Activated CD8-positive, alpha-beta T cell treated with anti-CD3 and anti-CD28 coated beads, Interleukin-2, amount 10 ng/mL, durations not matched to agents 7 days and 5 days (primary cell): ENCODE measurements at regions not wholly inside any gene's neighbourhood (a gene's known extent, or its start where the extent isn't known, plus 50 kb on each side); places are given as distances from the start of the nearest gene placed in this dataset.

ENCODE experiments used
- ATAC-seq: fragments of 150-1000 bp; cut with Tn5 transposase; one replicate; pipeline ENCODE4 v1.10.0; 2021; ENCODE audit warnings: moderate library complexity
- CTCF ChIA-PET: fragments of 350-600 bp; sonication (Branson Sonifier 250); formaldehyde crosslinking; loops from one replicate; lab custom pipeline; 2021; ENCODE audit warnings: antibody characterized with exemption; lab: Charles Lee
- POLR2A ChIA-PET: fragments of 350-600 bp; sonication (Branson Sonifier 250); formaldehyde crosslinking; loops from one replicate; lab custom pipeline; 2021; ENCODE audit warnings: antibody characterized with exemption; lab: Charles Lee
- DNase-seq: peaks from one replicate; pipeline ENCODE4 v3.0.0-alpha.2; 2020
- H3K27ac Mint-ChIP-seq: one replicate; pipeline ENCODE4 v1.8.0; 2021; ENCODE audit warnings: mild to moderate bottlenecking, mixed read lengths
- H3K27me3 Mint-ChIP-seq: one replicate; pipeline ENCODE4 v1.8.0; 2021; ENCODE audit warnings: low read depth, mixed read lengths
- H3K36me3 Mint-ChIP-seq: one replicate; pipeline ENCODE4 v1.8.0; 2021; ENCODE audit warnings: low read depth, mixed read lengths
- H3K4me1 Mint-ChIP-seq: one replicate; pipeline ENCODE4 v1.8.0; 2021; ENCODE audit warnings: low read depth, mixed read lengths
- H3K4me3 Mint-ChIP-seq: one replicate; pipeline ENCODE4 v1.8.0; 2021; ENCODE audit warnings: mild to moderate bottlenecking, mixed read lengths
- H3K9me3 Mint-ChIP-seq: one replicate; pipeline ENCODE4 v1.8.0; 2022; ENCODE audit warnings: mixed read lengths; ENCODE audit not compliant: insufficient read depth

GRCh38 chr1:162956922-162957321 is 95.9 kb upstream of the CCDC190 start:
- no peak overlapping the region for H3K4me3 Mint-ChIP-seq
- ChIA-PET CTCF (no interaction called here), POLR2A (interaction anchor here (0.6 kb wide), 1 partner anchor 890 kb away, joined by 3 read pairs; no protein-coding TSS in a partner anchor)
- no peak overlapping the region for H3K27ac Mint-ChIP-seq
- DNase-seq (no peak), ATAC-seq (no peak)
- peaks cover 9% of the 10 kb centered on the region for H3K27me3 Mint-ChIP-seq
- H3K4me1 Mint-ChIP-seq: no peaks in the 10 kb centered on the region
- H3K36me3 Mint-ChIP-seq: no peaks in the 10 kb centered on the region
- no peaks in the 10 kb centered on the region for H3K9me3 Mint-ChIP-seq

DNA sequence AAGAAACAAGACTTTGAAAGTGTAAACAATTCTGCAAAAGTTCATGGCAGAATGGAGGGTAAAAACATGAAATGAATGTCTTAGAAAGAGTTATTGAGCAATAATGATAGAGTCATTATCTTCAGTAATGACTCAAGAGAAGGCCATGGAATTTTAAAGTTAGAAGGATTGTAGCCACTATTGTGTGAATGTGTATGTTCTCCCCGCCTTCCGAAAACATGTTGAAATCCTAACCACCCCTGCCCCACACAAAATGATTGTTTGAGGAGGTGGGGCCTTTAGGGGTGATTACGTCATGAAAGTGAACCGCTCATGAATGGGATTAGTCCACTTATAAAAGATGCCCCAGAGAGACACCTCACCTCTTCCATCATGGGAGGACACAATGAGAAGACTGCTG is 93.8 kb upstream of the CCDC190 start:
- ChIA-PET CTCF (no interaction called here), POLR2A (no interaction called here)
- H3K4me3 Mint-ChIP-seq: no peak overlapping the region
- no peaks in the 10 kb centered on the region for H3K4me1 Mint-ChIP-seq
- no peaks in the 10 kb centered on the region for H3K9me3 Mint-ChIP-seq
- DNase-seq (no peak), ATAC-seq (no peak)
- H3K27me3 Mint-ChIP-seq: peaks cover 10% of the 10 kb centered on the region
- no peak overlapping the region for H3K27ac Mint-ChIP-seq
- H3K36me3 Mint-ChIP-seq: no peaks in the 10 kb centered on the region

GRCh38 chr1:162952956-162953355 is 92.0 kb upstream of the CCDC190 start:
- no peaks in the 10 kb centered on the region for H3K4me1 Mint-ChIP-seq
- H3K9me3 Mint-ChIP-seq: no peaks in the 10 kb centered on the region
- DNase-seq: no peak
- H3K27ac Mint-ChIP-seq: no peak overlapping the region
- H3K4me3 Mint-ChIP-seq: no peak overlapping the region
- POLR2A ChIA-PET: no interaction called here
- no peaks in the 10 kb centered on the region for H3K36me3 Mint-ChIP-seq
- ATAC-seq: no peak
- CTCF ChIA-PET: no interaction called here
- peaks cover 10% of the 10 kb centered on the region for H3K27me3 Mint-ChIP-seq

- ATAC-seq (no peak), DNase-seq (no peak)
- ChIA-PET POLR2A (no interaction called here), CTCF (interaction anchor here (1.4 kb wide), 1 partner anchor 9 kb away, joined by 3 read pairs; no protein-coding TSS in a partner anchor)
- H3K4me3 Mint-ChIP-seq: no peak overlapping the region
- no peaks in the 10 kb centered on the region for H3K9me3 Mint-ChIP-seq
- no peaks in the 10 kb centered on the region for H3K36me3 Mint-ChIP-seq
- H3K27ac Mint-ChIP-seq: no peak overlapping the region
- peaks cover 6% of the 10 kb centered on the region for H3K27me3 Mint-ChIP-seq
- H3K4me1 Mint-ChIP-seq: no peaks in the 10 kb centered on the region
Observed at GRCh38 chr1:162951553-162952315, 90.8 kb upstream of the CCDC190 start.

GRCh38 chr1:162950187-162950586 is 89.2 kb upstream of the CCDC190 start:
- ChIA-PET CTCF (no interaction called here), POLR2A (no interaction called here)
- no peak for ATAC-seq
- Mint-ChIP-seq H3K9me3 (no peaks in the 10 kb centered on the region), H3K4me1 (no peaks in the 10 kb centered on the region), H3K4me3 (no peak overlapping the region), H3K27ac (no peak overlapping the region), H3K36me3 (no peaks in the 10 kb centered on the region), H3K27me3 (peaks cover 6% of the 10 kb centered on the region)
- no peak for DNase-seq

- Mint-ChIP-seq H3K27me3 (peaks cover 10% of the 10 kb centered on the region), H3K4me3 (no peak overlapping the region), H3K27ac (no peak overlapping the region), H3K9me3 (no peaks in the 10 kb centered on the region), H3K36me3 (no peaks in the 10 kb centered on the region), H3K4me1 (no peaks in the 10 kb centered on the region)
- DNase-seq: no peak
- no peak for ATAC-seq
- CTCF ChIA-PET: no interaction called here
- POLR2A ChIA-PET: no interaction called here
Observed at GRCh38 chr1:162946701-162947100, 85.7 kb upstream of the CCDC190 start.

GRCh38 chr1:162944974-162945674 is 84.1 kb upstream of the CCDC190 start:
- ATAC-seq (no peak), DNase-seq (no peak)
- H3K36me3 Mint-ChIP-seq: no peaks in the 10 kb centered on the region
- no peak overlapping the region for H3K4me3 Mint-ChIP-seq
- H3K27ac Mint-ChIP-seq: no peak overlapping the region
- H3K9me3 Mint-ChIP-seq: no peaks in the 10 kb centered on the region
- no peaks in the 10 kb centered on the region for H3K4me1 Mint-ChIP-seq
- H3K27me3 Mint-ChIP-seq: peaks cover 10% of the 10 kb centered on the region
- CTCF ChIA-PET: no interaction called here
- POLR2A ChIA-PET: no interaction called here

DNA sequence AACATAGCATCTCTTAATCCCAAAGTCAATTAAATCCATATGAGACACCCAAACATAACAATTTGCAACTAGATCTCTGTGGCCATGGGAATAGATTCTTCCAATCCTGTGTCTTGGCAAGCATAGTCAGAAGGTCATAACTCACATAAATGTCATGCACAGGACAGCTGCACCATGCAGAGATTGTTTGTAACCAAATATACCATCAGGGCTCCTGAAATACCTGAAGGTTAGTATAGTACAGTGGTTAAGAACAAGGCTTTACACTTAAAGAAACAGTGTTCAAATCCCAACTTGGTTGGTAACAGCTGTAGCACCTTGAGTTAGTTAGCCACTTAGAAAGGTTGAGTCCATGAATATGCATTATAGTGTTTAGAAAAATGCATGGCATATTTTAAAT is 82.6 kb upstream of the CCDC190 start:
- ATAC-seq: no peak

GRCh38 chr1:162942916-162943559 is 82.1 kb upstream of the CCDC190 start:
- no peaks in the 10 kb centered on the region for H3K9me3 Mint-ChIP-seq
- peaks cover 15% of the 10 kb centered on the region for H3K27me3 Mint-ChIP-seq
- no peak for DNase-seq
- H3K4me1 Mint-ChIP-seq: no peaks in the 10 kb centered on the region
- CTCF ChIA-PET: interaction anchor here (1.1 kb wide), 1 partner anchor 8 kb away, joined by 3 read pairs; no protein-coding TSS in a partner anchor
- POLR2A ChIA-PET: no interaction called here
- H3K4me3 Mint-ChIP-seq: no peak overlapping the region
- no peak overlapping the region for H3K27ac Mint-ChIP-seq
- ATAC-seq: no peak
- no peaks in the 10 kb centered on the region for H3K36me3 Mint-ChIP-seq

More for the DNA sequence above, 82.6 kb upstream of the CCDC190 start:
- H3K27me3 Mint-ChIP-seq: peaks cover 15% of the 10 kb centered on the region
- no peaks in the 10 kb centered on the region for H3K36me3 Mint-ChIP-seq
- H3K4me3 Mint-ChIP-seq: no peak overlapping the region
- no peaks in the 10 kb centered on the region for H3K4me1 Mint-ChIP-seq
- ChIA-PET CTCF (no interaction called here), POLR2A (no interaction called here)
- DNase-seq: no peak
- no peaks in the 10 kb centered on the region for H3K9me3 Mint-ChIP-seq
- H3K27ac Mint-ChIP-seq: no peak overlapping the region

- ATAC-seq (no peak), DNase-seq (no peak)
- no peaks in the 10 kb centered on the region for H3K4me1 Mint-ChIP-seq
- H3K27ac Mint-ChIP-seq: no peak overlapping the region
- no peaks in the 10 kb centered on the region for H3K36me3 Mint-ChIP-seq
- no peak overlapping the region for H3K4me3 Mint-ChIP-seq
- POLR2A ChIA-PET: no interaction called here
- H3K9me3 Mint-ChIP-seq: no peaks in the 10 kb centered on the region
- H3K27me3 Mint-ChIP-seq: peaks cover 15% of the 10 kb centered on the region
- CTCF ChIA-PET: no interaction called here
Observed at GRCh38 chr1:162941024-162941423, 80.0 kb upstream of the CCDC190 start.

DNA sequence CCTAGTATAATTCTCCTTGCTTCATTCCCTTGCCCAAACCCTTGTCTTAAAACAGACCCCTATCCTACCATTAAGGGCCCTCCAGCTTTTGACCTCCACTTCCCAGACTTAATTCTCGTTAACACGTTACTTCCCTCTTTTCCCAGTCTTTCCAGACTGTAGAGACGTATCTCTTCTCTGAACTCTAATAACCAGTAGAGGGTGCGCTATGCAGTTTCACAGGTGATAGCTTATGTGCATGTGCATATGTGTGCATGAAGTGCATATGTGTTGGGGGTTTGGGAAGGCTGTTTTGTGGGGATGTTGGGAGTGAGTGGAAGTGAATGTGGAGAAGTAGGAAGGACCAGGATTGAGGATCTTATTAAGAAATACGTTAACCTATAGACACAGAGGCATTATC is 78.1 kb upstream of the CCDC190 start:
- DNase-seq: no peak
- H3K4me1 Mint-ChIP-seq: no peaks in the 10 kb centered on the region
- ATAC-seq: no peak
- no peak overlapping the region for H3K27ac Mint-ChIP-seq
- no peaks in the 10 kb centered on the region for H3K36me3 Mint-ChIP-seq
- no peaks in the 10 kb centered on the region for H3K9me3 Mint-ChIP-seq
- H3K4me3 Mint-ChIP-seq: no peak overlapping the region
- H3K27me3 Mint-ChIP-seq: peaks cover 21% of the 10 kb centered on the region
- CTCF ChIA-PET: no interaction called here
- POLR2A ChIA-PET: no interaction called here
